HCT116 (cell line): ENCODE measurements at regions not wholly inside any gene's neighbourhood (a gene's known extent, or its start where the extent isn't known, plus 50 kb on each side); places are given as distances from the start of the nearest gene placed in this dataset.

Experiments
- ELF1 ChIP-seq: IDR thresholded peaks from 2 replicates; pipeline ENCODE4 v1.6.1; 2012; ENCODE audit warnings: low read depth, borderline replicate concordance
- MAX ChIP-seq: IDR thresholded peaks from 2 replicates; pipeline ENCODE4 v1.6.1; 2012
- POLR2A ChIP-seq: IDR thresholded peaks from 2 replicates; pipeline ENCODE4 v1.7.0; 2011; ENCODE audit warnings: borderline replicate concordance; ENCODE audit not compliant: insufficient read depth, insufficient read length; ENCODE audit errors: extremely low read depth

GRCh38 chr2:208609166-208609804, 202.7 kb downstream of the PTH2R start:
- no peak for TF ChIP-seq ELF1
- TF ChIP-seq POLR2A, result no peak
- TF ChIP-seq MAX, result no peak
